OCI-LY1 (cell line): ENCODE measurements at regions not wholly inside any gene's neighbourhood (a gene's known extent, or its start where the extent isn't known, plus 50 kb on each side); places are given as distances from the start of the nearest gene placed in this dataset.

Experiments used
- CTCF ChIP-seq: fragments of 200-600 bp; sonication (generic), shearing (Covaris generic); IDR thresholded peaks from 2 replicates; pipeline ENCODE4 v1.5.1; 2017; ENCODE audit warnings: mild to moderate bottlenecking, antibody characterized with exemption, low read length, moderate library complexity, mixed read lengths
- EZH2 ChIP-seq: fragments of 200-600 bp; sonication (generic), shearing (Covaris generic); IDR thresholded peaks from 2 replicates; pipeline ENCODE4 v1.8.0; 2017; ENCODE audit warnings: borderline replicate concordance, mixed run types, mild to moderate bottlenecking, antibody characterized with exemption, low read length, moderate library complexity, mixed read lengths

GRCh38 chr1:164360265-164360664 lies 198.7 kb upstream of the PBX1 start:
- TF ChIP-seq CTCF (no peak), EZH2 (no peak)
